ENCODE measurements at regions not wholly inside any gene's neighbourhood (a gene's known extent, or its start where the extent isn't known, plus 50 kb on each side); places are given as distances from the start of the nearest gene placed in this dataset.
A peak's percentile ranks its signal among the peaks of the same experiment; 100 is the strongest.
"Not testable (repeated sequence)": the region's sequence is repeated elsewhere in the genome, so short reads cannot be mapped to it uniquely, and the experiment has no call there.

- no peak for DNase-seq
These were observed 198.2 kb upstream of the CXorf66 start for GRCh38 chrX:140163371-140164159.

- DNase-seq: no peak
These were observed 192.3 kb upstream of the CXorf66 start for GRCh38 chrX:140157611-140158010.

DNA sequence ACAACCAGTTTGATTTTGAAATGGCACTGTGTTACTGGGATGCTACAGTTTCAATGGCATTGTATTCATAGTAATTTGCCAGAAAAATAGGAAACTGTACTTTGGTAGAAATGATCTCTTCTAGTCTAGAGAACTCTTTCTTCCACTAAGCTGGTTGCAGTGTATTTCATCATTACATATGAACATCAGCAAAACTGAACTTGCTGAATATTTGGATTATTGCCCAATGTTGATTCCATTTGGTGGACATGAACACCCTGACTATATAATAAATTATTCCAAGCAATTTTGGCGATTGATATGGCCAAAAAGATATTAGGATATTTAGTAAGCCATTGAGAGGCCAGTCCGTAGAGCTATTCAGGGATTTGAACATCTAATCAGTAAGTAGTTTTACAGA lies 191.8 kb upstream of the CXorf66 start:
- DNase-seq: no peak

DNA sequence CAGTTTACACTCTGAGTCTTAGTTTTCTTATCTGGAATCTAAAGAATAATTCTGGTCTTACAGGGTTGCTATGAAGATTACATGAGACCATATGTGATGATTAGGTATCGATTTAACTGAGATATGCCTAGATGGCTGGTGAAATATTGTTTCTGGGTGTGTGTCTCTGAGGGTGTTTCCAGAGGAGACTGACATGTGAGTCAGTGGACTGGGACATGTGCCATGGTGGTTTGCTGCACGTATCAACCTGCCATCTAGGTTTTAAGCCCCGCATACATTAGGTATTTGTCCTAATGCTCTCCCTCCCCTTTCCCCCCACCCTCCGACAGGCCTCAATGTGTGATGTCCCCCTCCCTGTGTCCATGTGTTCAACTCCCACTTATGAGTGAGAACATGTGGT lies 186.0 kb upstream of the CXorf66 start:
- DNase-seq: no peak

DNA sequence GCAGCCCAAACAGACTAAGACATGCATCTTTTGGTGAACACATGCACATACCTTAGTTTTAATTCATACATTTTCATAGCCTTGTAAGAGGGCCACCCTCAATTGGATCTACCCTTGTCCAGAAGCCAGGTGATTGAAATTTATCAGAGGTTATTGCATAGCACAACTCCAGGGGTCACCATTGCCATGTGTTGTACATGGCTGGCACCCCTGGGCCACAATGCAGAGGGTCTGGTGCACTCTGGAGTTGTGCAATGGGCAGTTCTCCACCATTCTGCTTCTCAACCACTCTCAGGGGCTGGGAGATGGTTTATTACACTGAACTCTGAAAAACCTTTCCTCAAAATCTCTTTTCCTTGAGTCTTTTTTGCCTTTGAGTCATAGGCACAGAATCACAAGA lies 184.4 kb upstream of the CXorf66 start:
- DNase-seq: no peak

DNA sequence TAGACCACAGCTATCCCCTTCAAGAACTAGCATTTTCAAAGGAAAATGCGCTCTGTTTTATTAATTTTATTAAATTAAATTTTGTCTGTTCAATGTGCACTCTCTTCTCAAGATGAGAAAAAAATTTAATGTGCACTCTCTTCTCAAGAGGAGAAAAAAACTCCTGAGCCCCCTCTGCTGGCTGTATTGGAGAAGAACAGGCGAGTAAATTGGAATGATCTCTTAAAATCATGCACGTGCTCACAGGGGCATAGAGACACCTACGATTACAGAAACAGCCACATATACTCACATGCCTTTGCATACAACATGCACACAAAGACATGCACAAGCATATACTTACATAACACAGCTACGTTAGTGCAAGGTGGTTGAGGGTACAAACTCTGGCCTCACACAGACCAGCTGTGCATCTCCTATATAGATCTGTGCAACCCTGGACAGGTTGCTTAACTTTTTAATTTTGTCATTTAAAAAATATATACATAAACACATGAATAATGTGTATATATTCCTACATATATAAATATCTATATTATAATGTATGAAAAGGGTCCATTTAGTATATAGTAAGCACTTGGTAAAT lies 176.2 kb upstream of the CXorf66 start:
- DNase-seq: peak in 1 of 5 experiments; percentile 36

- DNase-seq: not testable (repeated sequence)
These were observed 173.2 kb upstream of the CXorf66 start for GRCh38 chrX:140138492-140138891.

DNA sequence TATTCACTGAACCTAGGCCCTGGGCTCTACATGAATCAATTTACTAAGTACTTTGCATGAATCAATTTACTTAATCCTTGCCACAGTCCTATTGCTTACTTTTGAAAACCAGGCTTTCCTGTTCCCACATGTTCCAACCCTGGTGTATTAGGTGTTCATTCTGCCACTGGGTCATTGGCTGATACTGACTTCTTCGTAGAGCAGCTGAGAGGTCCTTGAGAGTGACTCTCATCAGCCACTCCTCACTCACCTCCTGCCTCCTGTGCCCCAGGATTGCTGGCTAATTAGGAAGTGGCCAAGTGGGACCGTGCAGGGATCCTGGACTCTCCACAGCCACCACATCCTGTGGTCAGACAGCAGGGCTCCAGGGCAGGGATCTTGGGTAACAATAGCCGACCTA lies 172.7 kb upstream of the CXorf66 start:
- DNase-seq: not testable (repeated sequence)

GRCh38 chrX:140132937-140133336 lies 167.6 kb upstream of the CXorf66 start:
- DNase-seq: no peak

DNA sequence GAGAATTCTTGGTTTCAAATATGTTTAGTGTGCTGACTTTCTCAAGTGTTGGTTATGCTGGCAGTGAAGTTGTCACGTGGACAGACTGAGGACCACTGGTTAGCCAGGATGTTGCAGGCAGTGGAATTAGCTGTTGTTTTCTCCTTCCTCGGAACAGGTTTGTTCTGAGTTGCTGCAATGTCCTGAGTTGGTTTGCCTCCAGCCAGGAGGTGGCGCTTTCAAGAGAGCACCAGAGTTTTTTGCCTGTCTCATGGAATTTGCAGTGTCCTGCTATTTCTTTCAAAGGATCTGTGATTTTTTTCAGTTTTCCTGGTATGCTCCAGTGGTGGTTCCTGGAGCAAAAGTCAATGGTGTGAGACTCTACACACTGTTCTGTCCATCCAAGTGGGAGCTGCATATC lies 158.1 kb upstream of the CXorf66 start:
- DNase-seq: no peak

DNA sequence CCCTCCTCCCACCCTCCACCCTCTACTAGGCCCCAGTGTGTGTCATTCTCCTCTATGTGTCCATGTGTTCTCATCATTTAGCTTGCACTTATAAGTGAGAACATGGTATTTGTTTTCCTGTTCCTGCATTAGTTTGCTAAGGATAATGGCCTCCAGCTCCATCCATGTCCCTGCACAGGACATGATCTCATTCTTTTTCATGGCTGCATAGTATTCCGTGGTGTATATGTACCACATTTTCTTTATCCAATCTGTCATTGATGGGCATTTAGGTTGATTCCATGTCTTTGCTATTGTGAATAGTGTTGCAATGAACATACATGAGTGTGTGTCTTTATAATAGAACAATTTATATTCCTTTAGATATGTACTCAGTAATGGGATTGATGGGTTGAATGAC lies 148.7 kb upstream of the CXorf66 start:
- DNase-seq: not testable (repeated sequence)

GRCh38 chrX:140110081-140110650 lies 144.8 kb upstream of the CXorf66 start:
- no peak for DNase-seq

DNA sequence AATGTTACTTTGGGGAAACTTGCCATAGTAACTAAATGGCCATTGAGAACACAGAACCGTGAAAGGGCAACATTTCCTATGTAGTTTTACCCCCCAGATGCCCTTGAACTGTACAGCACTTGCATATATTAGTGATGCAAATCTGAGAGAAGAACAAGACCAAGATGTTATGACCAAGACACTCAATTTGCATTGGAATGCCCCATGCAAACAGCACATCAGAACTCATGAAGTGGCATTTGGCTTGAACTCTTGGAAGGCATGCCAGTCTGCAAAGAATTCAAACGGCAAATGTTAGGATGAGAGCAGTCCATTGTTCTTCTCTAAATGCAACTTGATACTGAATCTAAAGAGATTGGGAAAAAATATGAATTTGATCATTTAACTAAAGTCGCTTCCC lies 139.4 kb upstream of the CXorf66 start:
- DNase-seq: no peak

- no peak for DNase-seq
These were observed 133.9 kb upstream of the CXorf66 start for GRCh38 chrX:140099221-140099620.

- DNase-seq: no peak
These were observed 126.8 kb upstream of the CXorf66 start for GRCh38 chrX:140092121-140092520.

- peak in 3 of 5 experiments; percentile 0 to 60 (median 4) for DNase-seq
These were observed 126.0 kb upstream of the CXorf66 start for GRCh38 chrX:140091125-140091886.

DNA sequence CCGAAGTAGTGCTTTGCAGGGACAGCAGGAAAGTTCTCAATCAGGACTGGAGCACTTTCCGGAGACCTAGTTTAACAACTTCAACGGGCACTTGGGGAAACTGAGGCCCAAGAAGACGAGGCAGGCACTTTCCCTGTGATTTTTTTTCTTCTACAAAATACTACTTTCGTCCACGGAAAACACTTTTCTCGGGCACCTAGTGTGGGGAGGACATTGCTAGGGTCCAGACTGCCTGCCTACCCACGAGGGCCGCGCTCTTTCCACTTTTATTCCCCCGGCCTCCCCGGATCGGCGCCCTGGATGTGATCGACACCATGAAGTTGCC lies 125.4 kb upstream of the CXorf66 start:
- no peak for DNase-seq

DNA sequence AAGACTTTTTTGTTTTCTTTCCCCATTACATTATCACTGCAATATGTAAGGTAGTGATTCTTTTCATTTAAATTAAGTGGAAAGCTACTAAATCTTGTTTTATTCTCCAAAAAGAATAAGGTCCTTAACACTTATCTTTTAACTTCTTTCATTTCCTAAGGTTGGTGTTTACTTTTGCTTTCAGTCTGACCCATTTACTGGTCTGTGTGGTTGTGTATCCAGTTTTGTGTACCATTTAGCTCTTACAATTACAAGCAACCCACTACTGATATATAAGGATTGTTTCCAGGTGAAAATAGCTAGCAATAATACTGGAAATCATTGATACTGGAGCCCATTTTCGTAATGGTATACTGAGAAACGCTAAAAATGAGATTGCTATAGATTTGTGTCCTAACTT lies 123.1 kb upstream of the CXorf66 start:
- DNase-seq: peak in 1 of 5 experiments; percentile 2

DNA sequence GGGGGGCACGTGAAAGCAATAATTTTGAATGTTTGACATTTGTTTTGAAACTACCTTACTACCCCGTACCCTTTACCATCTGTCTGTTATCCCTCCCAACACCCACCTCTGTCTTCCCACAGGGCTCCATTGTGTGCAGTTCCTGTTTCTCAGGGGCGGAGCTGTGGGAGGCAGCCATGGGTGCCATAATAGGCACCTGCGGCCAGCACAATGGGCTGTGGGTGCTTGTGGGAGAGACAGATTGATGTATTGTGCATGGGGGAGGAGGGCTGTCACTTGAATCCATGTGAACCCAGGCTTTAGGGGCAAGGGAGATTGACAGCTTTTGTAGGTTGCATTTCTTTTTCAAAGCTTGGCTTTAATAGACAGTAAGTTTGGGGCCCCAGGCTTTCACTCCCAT lies 122.6 kb upstream of the CXorf66 start:
- no peak for DNase-seq

GRCh38 chrX:140086691-140087090 lies 121.4 kb upstream of the CXorf66 start:
- no peak for DNase-seq

DNA sequence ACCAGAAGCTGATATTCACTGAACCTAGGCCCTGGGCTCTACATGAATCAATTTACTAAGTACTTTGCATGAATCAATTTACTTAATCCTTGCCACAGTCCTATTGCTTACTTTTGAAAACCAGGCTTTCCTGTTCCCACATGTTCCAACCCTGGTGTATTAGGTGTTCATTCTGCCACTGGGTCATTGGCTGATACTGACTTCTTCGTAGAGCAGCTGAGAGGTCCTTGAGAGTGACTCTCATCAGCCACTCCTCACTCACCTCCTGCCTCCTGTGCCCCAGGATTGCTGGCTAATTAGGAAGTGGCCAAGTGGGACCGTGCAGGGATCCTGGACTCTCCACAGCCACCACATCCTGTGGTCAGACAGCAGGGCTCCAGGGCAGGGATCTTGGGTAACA lies 109.5 kb upstream of the CXorf66 start:
- DNase-seq: not testable (repeated sequence)

- DNase-seq: no peak
These were observed 105.7 kb upstream of the CXorf66 start for GRCh38 chrX:140071037-140071436.

DNA sequence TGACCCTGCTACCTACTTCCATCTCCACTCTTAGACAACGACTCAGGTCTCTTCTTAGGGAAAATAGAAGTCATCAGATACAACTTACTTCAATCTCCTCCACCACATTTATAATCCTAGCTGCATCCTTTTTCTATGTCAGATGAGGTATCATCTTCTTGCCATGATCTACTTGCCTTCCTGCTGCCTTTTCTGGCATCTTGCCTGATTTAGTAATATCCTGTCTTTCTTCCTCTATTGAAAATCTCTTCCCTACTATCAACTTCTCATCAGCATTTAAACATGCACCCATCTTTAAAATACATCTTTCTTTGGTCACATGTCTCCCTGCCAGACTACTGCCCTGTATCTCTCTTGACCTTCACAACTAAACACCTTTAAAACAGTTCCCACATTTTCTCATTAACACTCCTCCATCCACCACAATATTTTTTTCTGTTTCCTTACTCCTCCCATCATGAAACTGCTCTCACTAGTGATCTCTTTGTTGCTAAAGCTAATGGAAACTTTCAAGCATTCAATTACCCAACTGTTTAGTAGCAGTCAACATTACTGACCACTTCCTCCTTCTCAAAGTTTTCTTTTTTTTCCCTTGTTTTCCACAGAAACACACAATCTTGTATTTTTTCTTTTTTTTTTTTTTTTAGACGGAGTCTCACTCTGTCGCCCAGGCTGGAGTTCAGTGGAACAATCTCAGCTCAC lies 100.8 kb upstream of the CXorf66 start:
- DNase-seq: no peak
